ENCODE measurements at regions not wholly inside any gene's neighbourhood (a gene's known extent, or its start where the extent isn't known, plus 50 kb on each side); places are given as distances from the start of the nearest gene placed in this dataset.

GRCh38 chr16:49964973-49965372 is 60.1 kb upstream of the CNEP1R1 start:
- DNase-seq (ENCODE audit: insufficient read length), result no peak
- FAIRE-seq, result no peak
- no peak for TF ChIP-seq POLR2A (IDR thresholded peaks at IDR 0.05; ENCODE audit: low read depth, low read length)
- no peak for TF ChIP-seq POLR2AphosphoS5 (IDR thresholded peaks at IDR 0.05; ENCODE audit: low read depth, low read length)
- no peak for TF ChIP-seq TAF1 (IDR thresholded peaks at IDR 0.05; ENCODE audit: borderline replicate concordance, low read depth, low read length)

GRCh38 chr16:49967012-49967559 is 57.9 kb upstream of the CNEP1R1 start:
- no peak for DNase-seq (ENCODE audit: insufficient read length)
- TF ChIP-seq TAF1 (IDR thresholded peaks at IDR 0.05; ENCODE audit: borderline replicate concordance, low read depth, low read length) (no peak), POLR2AphosphoS5 (IDR thresholded peaks at IDR 0.05; ENCODE audit: low read depth, low read length) (no peak), POLR2A (IDR thresholded peaks at IDR 0.05; ENCODE audit: low read depth, low read length) (no peak)
- FAIRE-seq, result no peak

GRCh38 chr16:49969091-49970030 is 55.7 kb upstream of the CNEP1R1 start:
- TF ChIP-seq POLR2A (IDR thresholded peaks at IDR 0.05; ENCODE audit: low read depth, low read length) (no peak), POLR2AphosphoS5 (IDR thresholded peaks at IDR 0.05; ENCODE audit: low read depth, low read length) (no peak), TAF1 (IDR thresholded peaks at IDR 0.05; ENCODE audit: borderline replicate concordance, low read depth, low read length) (no peak)
- no peak for DNase-seq (ENCODE audit: insufficient read length)
- no peak for FAIRE-seq

GRCh38 chr16:49970797-49971431 is 54.1 kb upstream of the CNEP1R1 start:
- no peak for DNase-seq (ENCODE audit: insufficient read length)
- TF ChIP-seq POLR2A (IDR thresholded peaks at IDR 0.05; ENCODE audit: low read depth, low read length) (no peak), TAF1 (IDR thresholded peaks at IDR 0.05; ENCODE audit: borderline replicate concordance, low read depth, low read length) (no peak), POLR2AphosphoS5 (IDR thresholded peaks at IDR 0.05; ENCODE audit: low read depth, low read length) (no peak)
- no peak for FAIRE-seq

- FAIRE-seq (no peak), DNase-seq (ENCODE audit: insufficient read length) (no peak)
- no peak for TF ChIP-seq TAF1 (IDR thresholded peaks at IDR 0.05; ENCODE audit: borderline replicate concordance, low read depth, low read length)
- no peak for TF ChIP-seq POLR2A (IDR thresholded peaks at IDR 0.05; ENCODE audit: low read depth, low read length)
- TF ChIP-seq POLR2AphosphoS5 (IDR thresholded peaks at IDR 0.05; ENCODE audit: low read depth, low read length), result no peak
Measured at GRCh38 chr16:49972280-49972679, 52.7 kb upstream of the CNEP1R1 start.

- no peak for FAIRE-seq
- DNase-seq (ENCODE audit: insufficient read length), result no peak
- TF ChIP-seq POLR2A (IDR thresholded peaks at IDR 0.05; ENCODE audit: low read depth, low read length) (no peak), POLR2AphosphoS5 (IDR thresholded peaks at IDR 0.05; ENCODE audit: low read depth, low read length) (no peak), TAF1 (IDR thresholded peaks at IDR 0.05; ENCODE audit: borderline replicate concordance, low read depth, low read length) (no peak)
Measured at GRCh38 chr16:49972961-49973360, 52.1 kb upstream of the CNEP1R1 start.

Data from GM12892 (cell line).